ENCODE measurements at regions not wholly inside any gene's neighbourhood (a gene's known extent, or its start where the extent isn't known, plus 50 kb on each side); places are given as distances from the start of the nearest gene placed in this dataset.

DNA sequence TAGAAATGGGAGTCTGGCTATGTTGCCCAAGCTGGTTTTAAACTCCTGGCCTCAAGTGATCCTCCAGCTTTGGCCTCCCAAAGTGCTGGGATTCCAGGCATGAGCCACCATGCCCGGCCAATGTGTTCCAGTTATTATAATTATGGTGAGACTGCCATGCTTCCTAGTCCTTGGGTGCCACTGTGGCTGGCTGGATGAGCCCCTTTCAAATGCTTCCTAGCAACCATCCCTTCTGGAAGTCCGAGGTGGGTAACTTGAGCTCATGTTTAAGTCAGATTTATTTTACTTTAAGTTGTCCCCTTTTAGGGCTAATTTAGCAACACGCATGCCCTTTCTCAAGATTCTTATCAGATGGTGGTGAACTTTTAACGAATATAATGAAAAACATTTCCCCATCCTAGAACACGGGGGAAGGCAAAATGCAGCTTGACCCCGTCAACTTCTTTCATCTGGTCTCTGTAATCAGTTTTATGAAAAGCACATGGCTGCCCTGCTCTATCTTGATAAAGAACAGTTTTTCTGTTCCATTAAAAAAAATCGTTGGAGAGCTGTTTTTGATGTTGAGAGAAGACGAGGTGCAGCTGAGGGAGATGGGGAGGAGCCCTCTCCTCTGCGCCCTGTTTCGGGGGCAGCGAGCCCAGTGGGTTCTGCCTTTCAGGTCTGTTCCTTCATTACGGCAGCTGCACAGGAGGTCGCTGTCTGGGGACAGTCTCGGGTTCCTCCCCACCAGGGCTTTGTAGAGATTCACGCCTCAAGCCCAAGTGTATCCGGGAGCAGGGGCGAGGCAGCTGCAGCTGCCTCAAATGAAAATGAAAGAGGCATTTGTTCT is 61.0 kb upstream of the MKI67 start:
- Histone ChIP-seq H2AFZ (replicated peaks) (no peak overlapping the region), H3K27me3 (no peaks in the 10 kb centered on the region), H3K4me2 (no peak overlapping the region), H3K4me1 (no peaks in the 10 kb centered on the region), H3K79me2 (ENCODE audit: low read depth) (no peaks in the 10 kb centered on the region), H3K9ac (no peak overlapping the region), H3F3A (ENCODE audit: low read depth) (no peaks in the 10 kb centered on the region), H3K36me3 (no peaks in the 10 kb centered on the region), H3K9me3 (ENCODE audit: low read depth) (no peaks in the 10 kb centered on the region), H3K27ac (no peak overlapping the region), H4K20me1 (ENCODE audit: low read depth) (no peaks in the 10 kb centered on the region), H3K4me3 (no peak overlapping the region)
- H3K4me1 Mint-ChIP-seq, result peaks cover 5% of the 10 kb centered on the region
- no peaks in the 10 kb centered on the region for H3K27me3 Mint-ChIP-seq (ENCODE audit: insufficient read depth, low read depth)
- DNase-seq (ENCODE audit: low spot score), result no peak
- H3K36me3 Mint-ChIP-seq, result no peaks in the 10 kb centered on the region
- TF ChIP-seq, protein P1, sequence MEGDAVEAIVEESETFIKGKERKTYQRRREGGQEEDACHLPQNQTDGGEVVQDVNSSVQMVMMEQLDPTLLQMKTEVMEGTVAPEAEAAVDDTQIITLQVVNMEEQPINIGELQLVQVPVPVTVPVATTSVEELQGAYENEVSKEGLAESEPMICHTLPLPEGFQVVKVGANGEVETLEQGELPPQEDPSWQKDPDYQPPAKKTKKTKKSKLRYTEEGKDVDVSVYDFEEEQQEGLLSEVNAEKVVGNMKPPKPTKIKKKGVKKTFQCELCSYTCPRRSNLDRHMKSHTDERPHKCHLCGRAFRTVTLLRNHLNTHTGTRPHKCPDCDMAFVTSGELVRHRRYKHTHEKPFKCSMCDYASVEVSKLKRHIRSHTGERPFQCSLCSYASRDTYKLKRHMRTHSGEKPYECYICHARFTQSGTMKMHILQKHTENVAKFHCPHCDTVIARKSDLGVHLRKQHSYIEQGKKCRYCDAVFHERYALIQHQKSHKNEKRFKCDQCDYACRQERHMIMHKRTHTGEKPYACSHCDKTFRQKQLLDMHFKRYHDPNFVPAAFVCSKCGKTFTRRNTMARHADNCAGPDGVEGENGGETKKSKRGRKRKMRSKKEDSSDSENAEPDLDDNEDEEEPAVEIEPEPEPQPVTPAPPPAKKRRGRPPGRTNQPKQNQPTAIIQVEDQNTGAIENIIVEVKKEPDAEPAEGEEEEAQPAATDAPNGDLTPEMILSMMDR (IDR thresholded peaks at IDR 0.05), result no peak
- no peak for TF ChIP-seq EZH2phosphoT487 (IDR thresholded peaks at IDR 0.05)
- TF ChIP-seq EZH2 (IDR thresholded peaks at IDR 0.05), result no peak
- H3K4me3 Mint-ChIP-seq, result no peak overlapping the region
- H3K27ac Mint-ChIP-seq, result no peak overlapping the region
- H3K9me3 Mint-ChIP-seq, result peaks cover 10% of the 10 kb centered on the region

DNA sequence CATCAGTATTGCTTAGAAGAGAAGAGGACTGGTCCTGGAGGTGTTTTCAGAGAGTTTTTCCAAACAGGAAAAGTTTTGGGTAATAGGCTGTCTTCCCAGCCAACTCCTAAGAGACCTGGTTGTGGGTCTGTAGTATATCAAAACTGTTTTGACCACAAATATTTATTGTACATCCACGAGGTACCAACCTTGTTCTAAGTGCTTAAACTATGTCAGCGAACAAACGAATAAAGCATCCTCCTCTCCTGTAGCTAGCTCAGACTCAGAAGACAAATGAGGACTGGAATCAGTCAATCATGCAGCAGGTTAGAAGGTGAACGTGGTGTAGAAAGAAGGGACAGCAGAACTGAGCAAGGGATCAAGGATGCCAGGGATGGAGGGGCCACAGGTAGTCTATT is 61.6 kb upstream of the MKI67 start:
- Histone ChIP-seq H2AFZ (replicated peaks) (no peak overlapping the region), H4K20me1 (ENCODE audit: low read depth) (no peaks in the 10 kb centered on the region), H3K4me3 (no peak overlapping the region), H3K36me3 (no peaks in the 10 kb centered on the region), H3K27me3 (no peaks in the 10 kb centered on the region), H3K79me2 (ENCODE audit: low read depth) (no peaks in the 10 kb centered on the region), H3F3A (ENCODE audit: low read depth) (no peaks in the 10 kb centered on the region), H3K4me1 (no peaks in the 10 kb centered on the region), H3K9me3 (ENCODE audit: low read depth) (no peaks in the 10 kb centered on the region), H3K9ac (no peak overlapping the region), H3K27ac (no peak overlapping the region), H3K4me2 (no peak overlapping the region)
- no peaks in the 10 kb centered on the region for H3K27me3 Mint-ChIP-seq (ENCODE audit: insufficient read depth, low read depth)
- H3K4me1 Mint-ChIP-seq, result peaks cover 5% of the 10 kb centered on the region
- H3K9me3 Mint-ChIP-seq, result peaks cover 7% of the 10 kb centered on the region
- no peak overlapping the region for H3K4me3 Mint-ChIP-seq
- TF ChIP-seq EZH2phosphoT487 (IDR thresholded peaks at IDR 0.05), result no peak
- TF ChIP-seq, protein P1 (IDR thresholded peaks at IDR 0.05), result no peak
- no peak for TF ChIP-seq EZH2 (IDR thresholded peaks at IDR 0.05)
- no peak overlapping the region for H3K27ac Mint-ChIP-seq
- H3K36me3 Mint-ChIP-seq, result no peaks in the 10 kb centered on the region
- no peak for DNase-seq (ENCODE audit: low spot score)

DNA sequence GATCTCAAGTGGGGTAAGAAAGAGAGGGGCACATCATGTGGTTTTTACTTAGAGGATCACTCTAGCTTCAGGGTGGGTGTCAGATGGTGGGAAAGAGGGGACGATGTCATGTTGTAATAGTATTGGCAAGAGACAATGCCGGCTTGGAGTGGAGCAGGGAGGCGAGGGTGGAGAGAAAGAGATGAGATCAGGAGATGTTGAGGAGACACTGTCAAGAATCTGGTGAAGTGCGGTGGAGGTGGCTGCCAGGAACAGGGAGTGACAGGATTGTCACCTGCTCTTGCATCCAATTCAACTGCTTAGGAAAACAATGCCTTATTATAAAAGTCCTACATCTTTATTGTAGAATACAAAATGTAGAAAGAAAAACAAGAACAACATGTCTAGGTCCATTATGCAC is 63.0 kb upstream of the MKI67 start:
- Mint-ChIP-seq H3K27me3 (ENCODE audit: insufficient read depth, low read depth) (no peaks in the 10 kb centered on the region), H3K4me3 (no peak overlapping the region), H3K27ac (no peak overlapping the region), H3K9me3 (no peaks in the 10 kb centered on the region), H3K36me3 (no peaks in the 10 kb centered on the region), H3K4me1 (peaks cover 5% of the 10 kb centered on the region)
- no peak overlapping the region for H3K4me2 ChIP-seq
- H3K36me3 ChIP-seq, result no peaks in the 10 kb centered on the region
- no peak overlapping the region for H2AFZ ChIP-seq (replicated peaks)
- no peaks in the 10 kb centered on the region for H3K27me3 ChIP-seq
- no peaks in the 10 kb centered on the region for H3K9me3 ChIP-seq (ENCODE audit: low read depth)
- H3K4me3 ChIP-seq, result no peak overlapping the region
- no peak overlapping the region for H3K27ac ChIP-seq
- no peaks in the 10 kb centered on the region for H3F3A ChIP-seq (ENCODE audit: low read depth)
- TF ChIP-seq, protein P1 (IDR thresholded peaks at IDR 0.05), result no peak
- TF ChIP-seq EZH2phosphoT487 (IDR thresholded peaks at IDR 0.05) (no peak), EZH2 (IDR thresholded peaks at IDR 0.05) (no peak)
- H3K9ac ChIP-seq, result no peak overlapping the region
- H4K20me1 ChIP-seq (ENCODE audit: low read depth), result no peaks in the 10 kb centered on the region
- H3K4me1 ChIP-seq, result no peaks in the 10 kb centered on the region
- DNase-seq (ENCODE audit: low spot score), result no peak
- H3K79me2 ChIP-seq (ENCODE audit: low read depth), result no peaks in the 10 kb centered on the region
